Fibroblast of villous mesenchyme (primary cell): ENCODE measurements at regions not wholly inside any gene's neighbourhood (a gene's known extent, or its start where the extent isn't known, plus 50 kb on each side); places are given as distances from the start of the nearest gene placed in this dataset.
"Not testable (repeated sequence)": the region's sequence is repeated elsewhere in the genome, so short reads cannot be mapped to it uniquely, and the experiment has no call there.

Experiments used
- DNase-seq: peaks from one replicate; pipeline ENCODE4 v3.0.0-alpha.2; 2010; ENCODE audit warnings: low read depth
- H3K4me3 ChIP-seq: 2 replicates; pipeline ENCODE4 v1.5.1; 2011; ENCODE audit warnings: low read depth, mild to moderate bottlenecking, low read length
- TF ChIP-seq, protein P1 (sequence below): IDR thresholded peaks from 2 replicates; pipeline ENCODE4 v1.5.1; 2012; ENCODE audit warnings: low read depth, mild to moderate bottlenecking, low read length; ENCODE audit not compliant: insufficient read depth

DNA sequence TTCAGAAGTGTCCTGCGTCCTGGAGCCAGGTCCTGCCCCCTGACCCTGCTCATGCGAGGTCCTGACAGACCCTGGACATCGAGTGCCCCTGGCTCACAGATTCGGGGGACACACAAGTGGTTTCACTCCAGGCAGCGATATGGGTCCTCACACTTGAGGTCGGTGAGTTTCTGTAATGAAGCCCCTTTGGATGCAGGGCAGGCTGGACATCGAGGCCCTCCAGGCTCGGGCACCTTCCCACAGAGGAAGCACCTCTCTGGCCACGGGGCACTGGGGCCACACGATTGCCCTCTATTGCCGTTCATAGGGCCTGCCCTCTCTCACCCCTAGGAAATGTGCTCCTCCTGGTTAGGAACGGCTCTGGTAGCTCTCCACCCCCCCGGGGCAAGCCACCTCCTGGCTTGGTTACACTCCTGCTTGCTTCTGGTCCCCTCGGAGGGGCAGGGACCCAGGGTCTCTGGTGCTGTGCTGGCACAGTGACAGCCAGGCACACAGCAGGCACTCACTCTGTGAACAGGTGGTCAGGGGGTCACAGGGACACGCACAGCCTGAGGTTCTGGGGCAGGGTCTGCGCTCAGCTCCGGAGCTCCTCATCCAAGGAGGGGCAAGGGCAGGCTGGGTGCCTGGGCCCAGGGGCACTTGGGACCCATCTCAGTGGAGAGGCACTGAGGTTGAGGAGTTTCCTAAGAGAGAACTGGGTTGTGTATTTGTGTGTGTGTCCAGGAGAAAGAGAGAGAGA, 907.7 kb downstream of the BRD1 start:
- no peak for DNase-seq
- TF ChIP-seq, protein P1, sequence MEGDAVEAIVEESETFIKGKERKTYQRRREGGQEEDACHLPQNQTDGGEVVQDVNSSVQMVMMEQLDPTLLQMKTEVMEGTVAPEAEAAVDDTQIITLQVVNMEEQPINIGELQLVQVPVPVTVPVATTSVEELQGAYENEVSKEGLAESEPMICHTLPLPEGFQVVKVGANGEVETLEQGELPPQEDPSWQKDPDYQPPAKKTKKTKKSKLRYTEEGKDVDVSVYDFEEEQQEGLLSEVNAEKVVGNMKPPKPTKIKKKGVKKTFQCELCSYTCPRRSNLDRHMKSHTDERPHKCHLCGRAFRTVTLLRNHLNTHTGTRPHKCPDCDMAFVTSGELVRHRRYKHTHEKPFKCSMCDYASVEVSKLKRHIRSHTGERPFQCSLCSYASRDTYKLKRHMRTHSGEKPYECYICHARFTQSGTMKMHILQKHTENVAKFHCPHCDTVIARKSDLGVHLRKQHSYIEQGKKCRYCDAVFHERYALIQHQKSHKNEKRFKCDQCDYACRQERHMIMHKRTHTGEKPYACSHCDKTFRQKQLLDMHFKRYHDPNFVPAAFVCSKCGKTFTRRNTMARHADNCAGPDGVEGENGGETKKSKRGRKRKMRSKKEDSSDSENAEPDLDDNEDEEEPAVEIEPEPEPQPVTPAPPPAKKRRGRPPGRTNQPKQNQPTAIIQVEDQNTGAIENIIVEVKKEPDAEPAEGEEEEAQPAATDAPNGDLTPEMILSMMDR = no peak
- no peak overlapping the region for H3K4me3 ChIP-seq

GRCh38 chr22:48919187-48919590, 908.5 kb downstream of the BRD1 start:
- TF ChIP-seq, protein P1 = no peak
- no peak overlapping the region for H3K4me3 ChIP-seq
- no peak for DNase-seq

GRCh38 chr22:48918585-48919186, 909.0 kb downstream of the BRD1 start:
- DNase-seq = no peak
- H3K4me3 ChIP-seq = no peak overlapping the region
- TF ChIP-seq, protein P1 = no peak

DNA sequence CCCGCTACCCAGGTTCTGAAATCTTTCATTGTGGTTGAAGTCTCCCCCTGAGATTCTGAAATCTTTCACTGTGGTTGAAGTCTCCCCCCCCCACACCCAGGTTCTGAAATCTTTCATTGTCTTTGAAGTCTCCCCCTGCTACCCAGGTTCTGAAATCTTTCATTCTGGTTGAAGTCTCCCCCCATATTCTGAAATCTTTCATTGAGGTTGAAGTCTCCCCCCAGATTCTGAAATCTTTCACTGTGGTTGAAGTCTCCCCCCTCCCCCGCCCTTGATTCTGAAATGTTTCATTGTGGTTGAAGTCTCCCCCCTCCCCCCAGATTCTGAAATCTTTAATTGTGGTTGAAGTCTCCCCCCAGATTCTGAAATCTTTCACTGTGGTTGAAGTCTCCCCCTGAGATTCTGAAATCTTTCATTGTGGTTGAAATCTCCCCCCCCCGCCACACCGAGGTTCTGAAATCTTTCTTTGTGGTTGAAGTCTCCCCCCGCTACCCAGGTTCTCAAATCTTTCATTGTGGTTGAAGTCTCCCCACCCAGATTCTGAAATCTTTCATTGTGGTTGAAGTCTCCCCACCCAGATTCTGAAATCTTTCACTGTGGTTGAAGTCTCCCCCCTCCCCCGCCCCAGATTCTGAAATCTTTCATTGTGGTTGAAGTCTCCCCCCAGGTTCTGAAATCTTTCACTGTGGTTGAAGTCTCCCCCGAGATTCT, 915.2 kb downstream of the BRD1 start:
- DNase-seq, H3K4me3 ChIP-seq: not testable (repeated sequence)

- not testable (repeated sequence) for DNase-seq, H3K4me3 ChIP-seq
Observed at GRCh38 chr22:48911647-48912046, 916.0 kb downstream of the BRD1 start.

GRCh38 chr22:48911067-48911466, 916.6 kb downstream of the BRD1 start:
- H3K4me3 ChIP-seq, DNase-seq: not testable (repeated sequence)

DNA sequence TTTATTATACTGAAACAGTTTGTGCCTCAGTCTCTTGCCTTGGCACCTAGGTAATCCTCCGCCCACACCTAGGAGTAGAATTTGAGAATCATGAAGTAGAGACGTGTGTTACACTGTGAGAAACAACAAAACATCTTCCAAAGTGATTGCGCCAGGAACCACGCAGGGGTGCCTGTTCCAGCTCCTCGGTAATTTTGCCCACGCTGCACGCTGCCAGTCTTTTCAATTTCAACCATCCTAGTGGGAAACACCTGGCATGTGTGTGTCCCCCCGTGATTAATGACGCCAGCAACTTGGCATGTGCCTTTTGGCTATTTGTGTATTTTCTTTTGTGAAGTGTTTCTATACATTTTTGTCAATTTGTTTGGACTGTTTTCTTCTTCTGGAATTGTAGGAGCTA, 919.1 kb downstream of the BRD1 start:
- DNase-seq = no peak
- TF ChIP-seq, protein P1 = no peak
- H3K4me3 ChIP-seq = no peak overlapping the region

DNA sequence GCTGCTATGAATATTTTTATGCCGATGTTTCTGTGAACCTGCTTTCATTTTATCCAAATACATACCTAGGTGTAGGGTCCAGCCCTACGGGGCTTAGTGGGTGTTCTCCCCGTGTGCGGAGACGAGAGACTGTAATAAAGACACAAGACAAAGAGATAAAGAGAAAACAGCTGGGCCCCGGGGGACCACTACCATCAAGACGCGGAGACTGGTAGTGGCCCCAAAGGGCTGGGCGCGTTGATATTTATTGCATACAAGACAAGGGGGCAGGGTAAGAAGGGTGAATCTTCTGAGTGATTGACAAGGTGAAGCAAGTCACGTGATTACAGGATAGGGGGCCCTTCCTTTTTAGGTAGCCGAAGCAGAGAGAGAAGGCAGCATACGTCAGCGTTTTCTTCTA, 920.1 kb downstream of the BRD1 start:
- TF ChIP-seq, protein P1 = no peak
- DNase-seq = no peak
- no peak overlapping the region for H3K4me3 ChIP-seq
